PC-3 (cell line): ENCODE measurements at regions not wholly inside any gene's neighbourhood (a gene's known extent, or its start where the extent isn't known, plus 50 kb on each side); places are given as distances from the start of the nearest gene placed in this dataset.

Experiments
- EZH2 ChIP-seq: fragments of 300-600 bp; sonication (generic); IDR thresholded peaks from one replicate; pipeline ENCODE4 v1.6.1; 2017; ENCODE audit warnings: antibody characterized with exemption, mild to moderate bottlenecking, low read length; ENCODE audit not compliant: unreplicated experiment
- EZH2phosphoT487 ChIP-seq: fragments of 300-600 bp; sonication (generic); IDR thresholded peaks from 2 replicates; pipeline ENCODE4 v1.6.1; 2018; ENCODE audit warnings: mild to moderate bottlenecking, antibody characterized with exemption, low read length, borderline replicate concordance
- TF ChIP-seq, protein P1 (sequence below): fragments of 300-600 bp; sonication (generic); conservative IDR thresholded peaks from 2 replicates; pipeline ENCODE4 v1.5.1; 2017; ENCODE audit warnings: antibody characterized with exemption, low read depth, mild to moderate bottlenecking, low read length

DNA sequence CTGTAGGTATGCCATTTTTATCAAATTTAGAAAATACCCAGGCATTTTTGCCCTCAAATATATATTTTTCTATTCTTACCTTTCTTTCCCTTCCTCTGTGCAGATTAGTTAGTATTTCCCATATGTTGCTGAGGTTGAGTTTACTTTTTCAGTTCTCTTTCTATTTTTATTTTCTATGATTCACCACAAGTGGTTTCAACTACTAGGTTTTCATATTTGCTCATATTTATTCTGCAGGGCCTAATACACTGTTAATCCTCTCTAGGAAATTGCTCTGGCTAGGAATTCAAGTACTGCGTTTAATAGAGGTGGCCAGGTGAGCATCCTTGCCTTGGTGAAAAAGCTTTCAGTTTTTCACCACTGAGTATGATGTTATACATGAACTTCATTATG is 1535.3 kb upstream of the PCDH10 start:
- TF ChIP-seq, protein P1, sequence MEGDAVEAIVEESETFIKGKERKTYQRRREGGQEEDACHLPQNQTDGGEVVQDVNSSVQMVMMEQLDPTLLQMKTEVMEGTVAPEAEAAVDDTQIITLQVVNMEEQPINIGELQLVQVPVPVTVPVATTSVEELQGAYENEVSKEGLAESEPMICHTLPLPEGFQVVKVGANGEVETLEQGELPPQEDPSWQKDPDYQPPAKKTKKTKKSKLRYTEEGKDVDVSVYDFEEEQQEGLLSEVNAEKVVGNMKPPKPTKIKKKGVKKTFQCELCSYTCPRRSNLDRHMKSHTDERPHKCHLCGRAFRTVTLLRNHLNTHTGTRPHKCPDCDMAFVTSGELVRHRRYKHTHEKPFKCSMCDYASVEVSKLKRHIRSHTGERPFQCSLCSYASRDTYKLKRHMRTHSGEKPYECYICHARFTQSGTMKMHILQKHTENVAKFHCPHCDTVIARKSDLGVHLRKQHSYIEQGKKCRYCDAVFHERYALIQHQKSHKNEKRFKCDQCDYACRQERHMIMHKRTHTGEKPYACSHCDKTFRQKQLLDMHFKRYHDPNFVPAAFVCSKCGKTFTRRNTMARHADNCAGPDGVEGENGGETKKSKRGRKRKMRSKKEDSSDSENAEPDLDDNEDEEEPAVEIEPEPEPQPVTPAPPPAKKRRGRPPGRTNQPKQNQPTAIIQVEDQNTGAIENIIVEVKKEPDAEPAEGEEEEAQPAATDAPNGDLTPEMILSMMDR: no peak
- no peak for TF ChIP-seq EZH2
- no peak for TF ChIP-seq EZH2phosphoT487
